Fibroblast of lung (primary cell): ENCODE measurements at regions not wholly inside any gene's neighbourhood (a gene's known extent, or its start where the extent isn't known, plus 50 kb on each side); places are given as distances from the start of the nearest gene placed in this dataset.

ENCODE experiments used
- EZH2 ChIP-seq: IDR thresholded peaks from 2 replicates; pipeline ENCODE4 v1.5.1; 2012; ENCODE audit warnings: low read length, control low read depth, mild to moderate bottlenecking; ENCODE audit errors: missing control alignments
- TF ChIP-seq, protein P1 (sequence below), 2 donors: IDR thresholded peaks in 1 of 2; conservative IDR thresholded peaks in 1 of 2; 1 replicate in 1 of 2; 2 replicates in 1 of 2; pipeline ENCODE4 v1.5.1; 2011 to 2012; ENCODE audit warnings: low read length in 2 of 2, control low read depth in 1 of 2, inconsistent platforms in 1 of 2, low read depth in 1 of 2, mild to moderate bottlenecking in 1 of 2

DNA sequence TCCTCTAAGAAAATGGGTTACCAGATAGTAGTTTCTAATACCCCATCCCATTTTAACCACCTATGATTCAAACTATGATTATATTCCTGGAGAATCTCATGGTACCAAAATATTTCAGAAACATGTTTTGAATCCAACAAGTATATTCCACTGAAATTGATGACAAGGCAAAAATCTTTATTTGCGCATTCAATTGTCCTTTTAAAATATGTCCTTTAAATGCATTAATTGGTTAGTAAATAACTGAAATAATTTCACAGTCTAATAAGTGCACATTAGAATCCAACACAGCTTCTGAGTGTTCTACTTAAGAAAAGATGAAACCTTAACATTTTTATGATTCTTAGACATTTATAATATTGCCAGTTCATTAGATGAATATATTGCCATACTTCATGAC, 356.6 kb downstream of the SETD4 start:
- TF ChIP-seq, protein P1, sequence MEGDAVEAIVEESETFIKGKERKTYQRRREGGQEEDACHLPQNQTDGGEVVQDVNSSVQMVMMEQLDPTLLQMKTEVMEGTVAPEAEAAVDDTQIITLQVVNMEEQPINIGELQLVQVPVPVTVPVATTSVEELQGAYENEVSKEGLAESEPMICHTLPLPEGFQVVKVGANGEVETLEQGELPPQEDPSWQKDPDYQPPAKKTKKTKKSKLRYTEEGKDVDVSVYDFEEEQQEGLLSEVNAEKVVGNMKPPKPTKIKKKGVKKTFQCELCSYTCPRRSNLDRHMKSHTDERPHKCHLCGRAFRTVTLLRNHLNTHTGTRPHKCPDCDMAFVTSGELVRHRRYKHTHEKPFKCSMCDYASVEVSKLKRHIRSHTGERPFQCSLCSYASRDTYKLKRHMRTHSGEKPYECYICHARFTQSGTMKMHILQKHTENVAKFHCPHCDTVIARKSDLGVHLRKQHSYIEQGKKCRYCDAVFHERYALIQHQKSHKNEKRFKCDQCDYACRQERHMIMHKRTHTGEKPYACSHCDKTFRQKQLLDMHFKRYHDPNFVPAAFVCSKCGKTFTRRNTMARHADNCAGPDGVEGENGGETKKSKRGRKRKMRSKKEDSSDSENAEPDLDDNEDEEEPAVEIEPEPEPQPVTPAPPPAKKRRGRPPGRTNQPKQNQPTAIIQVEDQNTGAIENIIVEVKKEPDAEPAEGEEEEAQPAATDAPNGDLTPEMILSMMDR (conservative IDR thresholded peaks at IDR 0.05 in 1 of 2, IDR thresholded peaks at IDR 0.05 in 1 of 2; ENCODE audit: low read depth in 1 of 2, low read length in 2 of 2): no peak
- TF ChIP-seq EZH2: no peak
